ENCODE measurements at regions not wholly inside any gene's neighbourhood (a gene's known extent, or its start where the extent isn't known, plus 50 kb on each side); places are given as distances from the start of the nearest gene placed in this dataset.

- TF ChIP-seq CTCF (IDR thresholded peaks at IDR 0.05; ENCODE audit: control insufficient read depth, insufficient read depth, low read depth, low read length, missing control alignments) = no peak
- DNase-seq (ENCODE audit: low read depth) = no peak
- no peak overlapping the region for H3K4me3 ChIP-seq (ENCODE audit: control insufficient read depth, low read depth, low read length)
Observed at GRCh38 chr1:68340951-68341350, 108.6 kb upstream of the WLS start.

- peak; percentile 57 for DNase-seq (ENCODE audit: low read depth)
- no peak overlapping the region for H3K4me3 ChIP-seq (ENCODE audit: control insufficient read depth, low read depth, low read length)
- no peak for TF ChIP-seq CTCF (IDR thresholded peaks at IDR 0.05; ENCODE audit: control insufficient read depth, insufficient read depth, low read depth, low read length, missing control alignments)
Observed at GRCh38 chr1:68339505-68339904, 107.2 kb upstream of the WLS start.

- no peak for DNase-seq (ENCODE audit: low read depth)
- no peak for TF ChIP-seq CTCF (IDR thresholded peaks at IDR 0.05; ENCODE audit: control insufficient read depth, insufficient read depth, low read depth, low read length, missing control alignments)
- no peak overlapping the region for H3K4me3 ChIP-seq (ENCODE audit: control insufficient read depth, low read depth, low read length)
Observed at GRCh38 chr1:68338081-68338480, 105.8 kb upstream of the WLS start.

GRCh38 chr1:68332041-68332440 is 99.7 kb upstream of the WLS start:
- H3K4me3 ChIP-seq (ENCODE audit: control insufficient read depth, low read depth, low read length) = no peak overlapping the region
- DNase-seq (ENCODE audit: low read depth) = no peak
- TF ChIP-seq CTCF (IDR thresholded peaks at IDR 0.05; ENCODE audit: control insufficient read depth, insufficient read depth, low read depth, low read length, missing control alignments) = no peak

- DNase-seq (ENCODE audit: low read depth) = peak; percentile 86
- no peak overlapping the region for H3K4me3 ChIP-seq (ENCODE audit: control insufficient read depth, low read depth, low read length)
- no peak for TF ChIP-seq CTCF (IDR thresholded peaks at IDR 0.05; ENCODE audit: control insufficient read depth, insufficient read depth, low read depth, low read length, missing control alignments)
Observed at GRCh38 chr1:68331117-68331865, 99.0 kb upstream of the WLS start.

- H3K4me3 ChIP-seq (ENCODE audit: control insufficient read depth, low read depth, low read length) = no peak overlapping the region
- DNase-seq (ENCODE audit: low read depth) = no peak
- no peak for TF ChIP-seq CTCF (IDR thresholded peaks at IDR 0.05; ENCODE audit: control insufficient read depth, insufficient read depth, low read depth, low read length, missing control alignments)
Observed at GRCh38 chr1:68330391-68330790, 98.1 kb upstream of the WLS start.

Data from AG09309 (cell line).